WTC11 (cell line): ENCODE measurements at regions not wholly inside any gene's neighbourhood (a gene's known extent, or its start where the extent isn't known, plus 50 kb on each side); places are given as distances from the start of the nearest gene placed in this dataset.
"Not testable (repeated sequence)": the region's sequence is repeated elsewhere in the genome, so short reads cannot be mapped to it uniquely, and the experiment has no call there.

Experiments used
- ATAC-seq: fragments of 200-7000 bp; cut with Tn5 transposase; 2 replicates; pipeline ENCODE4 v1.10.0; 2021; ENCODE audit warnings: mild to moderate bottlenecking, moderate library complexity
- CTCF ChIA-PET: fragments of 300-600 bp; sonication (Branson Sonifier 250); formaldehyde crosslinking; loops from one replicate; lab custom pipeline; 2021; ENCODE audit warnings: antibody characterized with exemption; lab: Charles Lee
- POLR2A ChIA-PET: fragments of 350-600 bp; sonication (Branson Sonifier 250); formaldehyde crosslinking; loops from one replicate; lab custom pipeline; 2021; ENCODE audit warnings: antibody characterized with exemption; lab: Charles Lee
- DNase-seq: peaks from one replicate; pipeline ENCODE4 v3.0.0; 2021; ENCODE audit warnings: low spot score
- H3K27ac Mint-ChIP-seq: 2 replicates; pipeline ENCODE4 v1.8.0; 2021; ENCODE audit warnings: mixed read lengths
- H3K27me3 Mint-ChIP-seq: 2 replicates; pipeline ENCODE4 v1.8.0; 2021; ENCODE audit warnings: low read depth, mild to moderate bottlenecking, moderate library complexity, mixed read lengths
- H3K36me3 Mint-ChIP-seq: 2 replicates; pipeline ENCODE4 v1.8.0; 2021; ENCODE audit warnings: mixed read lengths
- H3K4me1 Mint-ChIP-seq: 2 replicates; pipeline ENCODE4 v1.8.0; 2022; ENCODE audit warnings: mixed read lengths
- H3K4me3 Mint-ChIP-seq: 2 replicates; pipeline ENCODE4 v1.8.0; 2021; ENCODE audit warnings: mild to moderate bottlenecking, moderate library complexity, mixed read lengths
- H3K9me3 Mint-ChIP-seq: 2 replicates; pipeline ENCODE4 v1.8.0; 2021; ENCODE audit warnings: mixed read lengths
- AFF4 ChIP-seq: sonication (generic); formaldehyde crosslinking; IDR thresholded peaks from 2 replicates; pipeline ENCODE4 v1.8.1; 2023; ENCODE audit warnings: mild to moderate bottlenecking, missing genetic modification reagents, borderline replicate concordance
- CREB1 ChIP-seq: sonication (generic); formaldehyde crosslinking; IDR thresholded peaks from 2 replicates; pipeline ENCODE4 v1.8.0; 2023; ENCODE audit warnings: mild to moderate bottlenecking, missing genetic modification reagents
- HMGXB4 ChIP-seq: sonication (generic); formaldehyde crosslinking; IDR thresholded peaks from 2 replicates; pipeline ENCODE4 v1.8.1; 2023; ENCODE audit warnings: mild to moderate bottlenecking, moderate library complexity, missing genetic modification reagents
- JUN ChIP-seq: sonication (generic); formaldehyde crosslinking; IDR thresholded peaks from 2 replicates; pipeline ENCODE4 v1.8.0; 2023; ENCODE audit warnings: mild to moderate bottlenecking, missing genetic modification reagents
- NFATC4 ChIP-seq: fragments of 250-450 bp; sonication (Bioruptor Pico); IDR thresholded peaks from 2 replicates; pipeline ENCODE4 v1.9.0; 2021; ENCODE audit warnings: mild to moderate bottlenecking
- NFYB ChIP-seq: sonication (generic); formaldehyde crosslinking; conservative IDR thresholded peaks from 2 replicates; pipeline ENCODE4 v1.8.0; 2022; ENCODE audit warnings: low read depth, missing genetic modification reagents
- PRRX2 ChIP-seq: fragments of 250-450 bp; sonication (Bioruptor Pico); IDR thresholded peaks from 2 replicates; pipeline ENCODE4 v1.8.0; 2021; ENCODE audit warnings: mild to moderate bottlenecking
- STAT6 ChIP-seq: sonication (generic); formaldehyde crosslinking; conservative IDR thresholded peaks from 2 replicates; pipeline ENCODE4 v1.8.1; 2023; ENCODE audit warnings: mild to moderate bottlenecking, low read depth, missing genetic modification reagents, moderate library complexity
- ZNF423 ChIP-seq: fragments of 250-450 bp; sonication (Bioruptor Pico); IDR thresholded peaks from 2 replicates; pipeline ENCODE4 v2.1.2; 2022; ENCODE audit warnings: mild to moderate bottlenecking, moderate library complexity
- ZNF425 ChIP-seq: fragments of 250-450 bp; sonication (Bioruptor Pico); conservative IDR thresholded peaks from 2 replicates; pipeline ENCODE4 v1.9.0; 2021; ENCODE audit warnings: mild to moderate bottlenecking
- ZNF671 ChIP-seq: fragments of 250-450 bp; sonication (Bioruptor Pico); IDR thresholded peaks from 2 replicates; pipeline ENCODE4 v1.8.0; 2021; ENCODE audit warnings: mild to moderate bottlenecking
- ZSCAN18 ChIP-seq: fragments of 250-450 bp; sonication (Bioruptor Pico); IDR thresholded peaks from 2 replicates; pipeline ENCODE4 v2.1.2; 2022; ENCODE audit warnings: mild to moderate bottlenecking, moderate library complexity

- TF ChIP-seq ZSCAN18 (CRISPR knock-in tag) (no peak), CREB1 (CRISPR knock-in tag) (no peak), ZNF423 (CRISPR knock-in tag) (no peak), NFYB (CRISPR knock-in tag) (no peak), AFF4 (CRISPR knock-in tag) (no peak), NFATC4 (CRISPR knock-in tag) (no peak), HMGXB4 (no peak), ZNF671 (CRISPR knock-in tag) (no peak), STAT6 (CRISPR knock-in tag) (no peak)
Observed at GRCh38 chr4:53885668-53886067, 178.7 kb downstream of the CHIC2 start (continued).

- peaks cover 10% of the 10 kb centered on the region for H3K36me3 Mint-ChIP-seq
- POLR2A ChIA-PET, H3K27ac Mint-ChIP-seq, DNase-seq, H3K4me1 Mint-ChIP-seq, ATAC-seq, H3K27me3 Mint-ChIP-seq: not testable (repeated sequence)
- CTCF ChIA-PET, result interaction anchor here (1.2 kb wide), 1 partner anchor 356 kb away, joined by 3 read pairs; no protein-coding TSS in a partner anchor
- H3K9me3 Mint-ChIP-seq, result peaks cover 16% of the 10 kb centered on the region
- peak overlapping the region; percentile 65 for H3K4me3 Mint-ChIP-seq
Observed at GRCh38 chr4:53877096-53877495, 187.3 kb downstream of the CHIC2 start.

- CTCF ChIA-PET, result no interaction called here
- TF ChIP-seq JUN (CRISPR knock-in tag), result no peak
- H3K27me3 Mint-ChIP-seq, result no peaks in the 10 kb centered on the region; the same call in none of the 2 replicates
- H3K4me1 Mint-ChIP-seq, result peaks cover 22% of the 10 kb centered on the region
- POLR2A ChIA-PET, result no interaction called here
- DNase-seq, result no peak
- no peaks in the 10 kb centered on the region for H3K36me3 Mint-ChIP-seq
- peaks cover 3% of the 10 kb centered on the region; the same call in 1 of the 2 replicates for H3K9me3 Mint-ChIP-seq
- H3K4me3 Mint-ChIP-seq, result no peak overlapping the region
- H3K27ac Mint-ChIP-seq, result no peak overlapping the region
- ATAC-seq, result no peak
Observed at GRCh38 chr4:53866055-53866454, 198.3 kb downstream of the CHIC2 start.

- no peak overlapping the region for H3K27ac Mint-ChIP-seq
- no peak for DNase-seq
- CTCF ChIA-PET, result interaction anchor here (1.1 kb wide), 1 partner anchor 367 kb away, joined by 3 read pairs; no protein-coding TSS in a partner anchor
- no peaks in the 10 kb centered on the region for H3K36me3 Mint-ChIP-seq
- H3K27me3 Mint-ChIP-seq, result no peaks in the 10 kb centered on the region; the same call in none of the 2 replicates
- no peak overlapping the region for H3K4me3 Mint-ChIP-seq
- H3K4me1 Mint-ChIP-seq, result peaks cover 22% of the 10 kb centered on the region
- POLR2A ChIA-PET, result no interaction called here
- H3K9me3 Mint-ChIP-seq, result peaks cover 3% of the 10 kb centered on the region; the same call in 1 of the 2 replicates
- ATAC-seq, result peak; percentile 52; the same call in 1 of the 2 replicates
- TF ChIP-seq NFYB (CRISPR knock-in tag), result no peak
- TF ChIP-seq ZNF425 (CRISPR knock-in tag), result no peak
- TF ChIP-seq HMGXB4, result no peak
- TF ChIP-seq PRRX2, result no peak
Observed at GRCh38 chr4:53865054-53865453, 199.4 kb downstream of the CHIC2 start.
